ENCODE measurements at regions not wholly inside any gene's neighbourhood (a gene's known extent, or its start where the extent isn't known, plus 50 kb on each side); places are given as distances from the start of the nearest gene placed in this dataset.
"Not testable (repeated sequence)": the region's sequence is repeated elsewhere in the genome, so short reads cannot be mapped to it uniquely, and the experiment has no call there.

GRCh38 chr13:74741732-74742131 lies 607.5 kb upstream of the KLF12 start:
- H3K4me3 ChIP-seq (ENCODE audit: low read depth, low read length) = no peak overlapping the region
- no peak for DNase-seq (ENCODE audit: low read depth)
- TF ChIP-seq POLR2A (IDR thresholded peaks at IDR 0.05; ENCODE audit: extremely low read depth, insufficient read length) (no peak), CTCF (IDR thresholded peaks at IDR 0.05; ENCODE audit: low read depth, low read length) (no peak), MAX (IDR thresholded peaks at IDR 0.05; ENCODE audit: low read depth, low read length) (no peak)

- no peak for DNase-seq (ENCODE audit: low read depth)
- no peak overlapping the region for H3K4me3 ChIP-seq (ENCODE audit: low read depth, low read length)
- no peak for TF ChIP-seq MYC (IDR thresholded peaks at IDR 0.05; ENCODE audit: low read depth, low read length)
- TF ChIP-seq POLR2A (IDR thresholded peaks at IDR 0.05; ENCODE audit: extremely low read depth, insufficient read length) = no peak
Observed at GRCh38 chr13:74732736-74733385, 598.7 kb upstream of the KLF12 start.

- no peak overlapping the region for H3K4me3 ChIP-seq (ENCODE audit: low read depth, low read length)
- no peak for TF ChIP-seq MAX (IDR thresholded peaks at IDR 0.05; ENCODE audit: low read depth, low read length)
- TF ChIP-seq CTCF (IDR thresholded peaks at IDR 0.05; ENCODE audit: low read depth, low read length) = no peak
- no peak for TF ChIP-seq MYC (IDR thresholded peaks at IDR 0.05; ENCODE audit: low read depth, low read length)
- no peak for TF ChIP-seq POLR2A (IDR thresholded peaks at IDR 0.05; ENCODE audit: extremely low read depth, insufficient read length)
- DNase-seq (ENCODE audit: low read depth) = no peak
Observed at GRCh38 chr13:74731731-74732130, 597.5 kb upstream of the KLF12 start.

- no peak for DNase-seq (ENCODE audit: low read depth)
- no peak for TF ChIP-seq CTCF (IDR thresholded peaks at IDR 0.05; ENCODE audit: low read depth, low read length)
- H3K4me3 ChIP-seq (ENCODE audit: low read depth, low read length) = no peak overlapping the region
Observed at GRCh38 chr13:74730556-74731331, 596.5 kb upstream of the KLF12 start.

- TF ChIP-seq MAX (IDR thresholded peaks at IDR 0.05; ENCODE audit: low read depth, low read length) = no peak
- no peak for TF ChIP-seq CTCF (IDR thresholded peaks at IDR 0.05; ENCODE audit: low read depth, low read length)
- no peak for TF ChIP-seq MYC (IDR thresholded peaks at IDR 0.05; ENCODE audit: low read depth, low read length)
- no peak for TF ChIP-seq POLR2A (IDR thresholded peaks at IDR 0.05; ENCODE audit: extremely low read depth, insufficient read length)
- no peak for DNase-seq (ENCODE audit: low read depth)
- H3K4me3 ChIP-seq (ENCODE audit: low read depth, low read length) = no peak overlapping the region
Observed at GRCh38 chr13:74726206-74726605, 592.0 kb upstream of the KLF12 start.

GRCh38 chr13:74718232-74718842 lies 584.1 kb upstream of the KLF12 start:
- not testable (repeated sequence) for DNase-seq (ENCODE audit: low read depth); H3K4me3 ChIP-seq (ENCODE audit: low read depth, low read length)

- peak; percentile 8 for DNase-seq (ENCODE audit: low read depth)
- TF ChIP-seq MYC (IDR thresholded peaks at IDR 0.05; ENCODE audit: low read depth, low read length) (no peak), POLR2A (IDR thresholded peaks at IDR 0.05; ENCODE audit: extremely low read depth, insufficient read length) (no peak), MAX (IDR thresholded peaks at IDR 0.05; ENCODE audit: low read depth, low read length) (no peak), CTCF (IDR thresholded peaks at IDR 0.05; ENCODE audit: low read depth, low read length) (no peak)
- H3K4me3 ChIP-seq (ENCODE audit: low read depth, low read length) = no peak overlapping the region
Observed at GRCh38 chr13:74715718-74716117, 581.5 kb upstream of the KLF12 start.

All from NB4 (cell line).